PC-3 (cell line): ENCODE measurements at regions not wholly inside any gene's neighbourhood (a gene's known extent, or its start where the extent isn't known, plus 50 kb on each side); places are given as distances from the start of the nearest gene placed in this dataset.

Source experiments
- EZH2 ChIP-seq: fragments of 300-600 bp; sonication (generic); IDR thresholded peaks from one replicate; pipeline ENCODE4 v1.6.1; 2017; ENCODE audit warnings: antibody characterized with exemption, mild to moderate bottlenecking, low read length; ENCODE audit not compliant: unreplicated experiment
- EZH2phosphoT487 ChIP-seq: fragments of 300-600 bp; sonication (generic); IDR thresholded peaks from 2 replicates; pipeline ENCODE4 v1.6.1; 2018; ENCODE audit warnings: mild to moderate bottlenecking, antibody characterized with exemption, low read length, borderline replicate concordance
- TF ChIP-seq, protein P1 (sequence below): fragments of 300-600 bp; sonication (generic); conservative IDR thresholded peaks from 2 replicates; pipeline ENCODE4 v1.5.1; 2017; ENCODE audit warnings: antibody characterized with exemption, low read depth, mild to moderate bottlenecking, low read length

DNA sequence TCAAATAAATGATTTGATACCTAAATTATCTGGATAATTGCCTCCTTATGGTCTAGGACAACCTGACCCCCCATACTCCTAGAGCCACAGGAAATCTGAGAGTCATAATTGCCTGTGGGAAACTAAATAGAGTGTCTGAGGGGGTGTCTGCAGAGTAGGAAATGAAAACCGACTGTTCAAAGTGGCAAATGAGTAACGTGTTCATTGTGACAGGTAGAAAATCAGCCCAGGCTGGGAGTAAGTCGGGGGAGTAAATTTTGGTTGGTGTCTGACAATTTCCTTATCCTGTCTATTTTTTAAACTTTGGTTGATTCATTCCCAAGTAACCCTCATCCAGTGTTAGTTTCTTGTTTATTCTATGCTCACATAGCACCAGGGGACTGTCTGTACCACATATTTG lies 51.6 kb upstream of the HOXC13 start:
- TF ChIP-seq, protein P1, sequence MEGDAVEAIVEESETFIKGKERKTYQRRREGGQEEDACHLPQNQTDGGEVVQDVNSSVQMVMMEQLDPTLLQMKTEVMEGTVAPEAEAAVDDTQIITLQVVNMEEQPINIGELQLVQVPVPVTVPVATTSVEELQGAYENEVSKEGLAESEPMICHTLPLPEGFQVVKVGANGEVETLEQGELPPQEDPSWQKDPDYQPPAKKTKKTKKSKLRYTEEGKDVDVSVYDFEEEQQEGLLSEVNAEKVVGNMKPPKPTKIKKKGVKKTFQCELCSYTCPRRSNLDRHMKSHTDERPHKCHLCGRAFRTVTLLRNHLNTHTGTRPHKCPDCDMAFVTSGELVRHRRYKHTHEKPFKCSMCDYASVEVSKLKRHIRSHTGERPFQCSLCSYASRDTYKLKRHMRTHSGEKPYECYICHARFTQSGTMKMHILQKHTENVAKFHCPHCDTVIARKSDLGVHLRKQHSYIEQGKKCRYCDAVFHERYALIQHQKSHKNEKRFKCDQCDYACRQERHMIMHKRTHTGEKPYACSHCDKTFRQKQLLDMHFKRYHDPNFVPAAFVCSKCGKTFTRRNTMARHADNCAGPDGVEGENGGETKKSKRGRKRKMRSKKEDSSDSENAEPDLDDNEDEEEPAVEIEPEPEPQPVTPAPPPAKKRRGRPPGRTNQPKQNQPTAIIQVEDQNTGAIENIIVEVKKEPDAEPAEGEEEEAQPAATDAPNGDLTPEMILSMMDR: no peak
- no peak for TF ChIP-seq EZH2
- no peak for TF ChIP-seq EZH2phosphoT487
